K562 (cell line): ENCODE measurements at regions not wholly inside any gene's neighbourhood (a gene's known extent, or its start where the extent isn't known, plus 50 kb on each side); places are given as distances from the start of the nearest gene placed in this dataset.

ENCODE experiments used
- ATAC-seq: fragments of 200-7000 bp; cut with Tn5 transposase; 3 replicates; pipeline ENCODE4 v1.9.1; 2020; ENCODE audit warnings: moderate library complexity
- BruUV-seq: library from RNA; stranded (reverse); fragments of 400-500 nt; replicated peaks from 2 replicates; lab custom pipeline; 2021; lab: Mats Ljungman, UMichigan
- CTCF ChIA-PET: fragments of 300-600 bp; formaldehyde crosslinking; extraction: SDS; loops from one replicate; lab custom pipeline; 2021; ENCODE audit warnings: low intra/inter-chr PET ratio; lab: Yijun Ruan, JAX
- POLR2A ChIA-PET: fragments of 300-600, 350-650 bp; sonication (Branson Sonifier 250); formaldehyde crosslinking; extraction: SDS; loops from one replicate; lab custom pipeline; 2021; ENCODE audit warnings: antibody characterized with exemption, inconsistent platforms; lab: Yijun Ruan, JAX
- DNase-seq, 4 experiments: peaks; one replicate each; pipeline versions ENCODE4 v3.0.0 to v3.0.0-alpha.2; 2011 to 2018; ENCODE audit warnings: low spot score in 3 of 4, mixed read lengths in 3 of 4; ENCODE audit errors: extremely low read depth in 1 of 4
- FAIRE-seq: peaks from 2 replicates; lab custom pipeline; 2011; peaks lifted over from hg19 to GRCh38; lab: Jason Lieb, UNC
- H2AFZ ChIP-seq: 2 replicates; pipeline ENCODE4 v1.6.0; 2011; ENCODE audit warnings: low read depth, low read length, control low read depth, inconsistent platforms
- H3K27ac ChIP-seq: fragments of 200-600 bp; 3 replicates; pipeline ENCODE4 v1.8.0; 2011; ENCODE audit warnings: low read depth, mild to moderate bottlenecking, control low read depth, inconsistent platforms, low read length, moderate library complexity, mixed read lengths; ENCODE audit errors: extremely low read depth
- H3K27me3 ChIP-seq, 2 experiments: fragments of 300-600 bp in 1 of 2; 2 replicates in 1 of 2; 3 replicates in 1 of 2; pipeline versions ENCODE4 v1.6.0 to v1.8.0; 2011; ENCODE audit warnings: inconsistent platforms in 2 of 2, low read length in 2 of 2, mild to moderate bottlenecking in 1 of 2, mixed read lengths in 1 of 2, moderate library complexity in 1 of 2; ENCODE audit not compliant: control insufficient read depth in 2 of 2, insufficient read depth in 2 of 2
- H3K36me3 ChIP-seq: fragments of 300-600 bp; 3 replicates; pipeline ENCODE4 v1.8.0; 2011; ENCODE audit warnings: mild to moderate bottlenecking, low read length, inconsistent platforms; ENCODE audit not compliant: control insufficient read depth, insufficient read depth
- H3K4me1 ChIP-seq, 2 experiments: fragments of 200-600 bp in 1 of 2; replicated peaks in 1 of 2; 2 replicates in 1 of 2; 3 replicates in 1 of 2; pipeline versions ENCODE4 v1.5.1 to v1.8.0; 2011; ENCODE audit warnings: inconsistent platforms in 2 of 2, low read length in 2 of 2, mild to moderate bottlenecking in 1 of 2, mixed read lengths in 1 of 2, moderate library complexity in 1 of 2; ENCODE audit not compliant: control insufficient read depth in 2 of 2, insufficient read depth in 2 of 2
- H3K4me2 ChIP-seq: 2 replicates; pipeline ENCODE4 v1.6.1; 2011; ENCODE audit warnings: low read length, control low read depth, inconsistent platforms, mixed read lengths; ENCODE audit not compliant: insufficient read depth
- H3K4me3 ChIP-seq: fragments of 200-600 bp; sonication (generic), shearing (Covaris generic); 2 replicates; pipeline ENCODE4 v1.5.1; 2016; ENCODE audit warnings: control low read depth, inconsistent platforms
- H3K79me2 ChIP-seq: fragments of 200-600 bp; 3 replicates; pipeline ENCODE4 v1.8.0; 2011; ENCODE audit warnings: low read length, inconsistent platforms; ENCODE audit not compliant: control insufficient read depth, insufficient read depth
- H3K9ac ChIP-seq, 2 experiments: 2 replicates each; pipeline versions ENCODE4 v1.6.0 to v1.6.1; 2011; ENCODE audit warnings: low read depth in 2 of 2, low read length in 2 of 2, control low read depth in 1 of 2, inconsistent platforms in 1 of 2, mild to moderate bottlenecking in 1 of 2, mixed read lengths in 1 of 2; ENCODE audit not compliant: insufficient read depth in 1 of 2
- H3K9me1 ChIP-seq: one replicate; pipeline ENCODE4 v1.6.0; 2011; ENCODE audit warnings: inconsistent platforms, mild to moderate bottlenecking, low read length, moderate library complexity; ENCODE audit not compliant: control insufficient read depth, insufficient read depth
- H3K9me3 ChIP-seq: replicated peaks from 2 replicates; pipeline ENCODE4 v1.5.1; 2011; ENCODE audit warnings: low read depth, low read length, inconsistent platforms; ENCODE audit not compliant: control insufficient read depth, insufficient read depth
- H4K20me1 ChIP-seq: replicated peaks from 2 replicates; pipeline ENCODE4 v1.6.1; 2011; ENCODE audit warnings: low read length, inconsistent platforms, mixed read lengths; ENCODE audit not compliant: control insufficient read depth, insufficient read depth
- PML ChIP-seq: IDR thresholded peaks from 2 replicates; pipeline ENCODE4 v1.6.1; 2012; ENCODE audit warnings: low read length, inconsistent platforms
- ZEB2 ChIP-seq: fragments of 450-650 bp; IDR thresholded peaks from 2 replicates; pipeline ENCODE4 v1.6.1; 2016
- ZNF224 ChIP-seq: sonication (generic); formaldehyde crosslinking; IDR thresholded peaks from 2 replicates; pipeline ENCODE4 v1.8.0; 2022; ENCODE audit warnings: mild to moderate bottlenecking, missing genetic modification reagents
- ZNF431 ChIP-seq: sonication (generic); formaldehyde crosslinking; IDR thresholded peaks from 2 replicates; pipeline ENCODE4 v1.8.0; 2022; ENCODE audit warnings: mild to moderate bottlenecking, missing genetic modification reagents
- WGBS: fragments of 100-300 bp; shearing (Covaris generic); methylation state at CpG from one replicate; pipeline ENCODE4 v1.1.6; 2016; ENCODE audit warnings: low coverage, mixed read lengths; ENCODE audit not compliant: insufficient coverage; ENCODE audit errors: missing lambda C conversion rate; 5-methylcytosine and 5-hydroxymethylcytosine counted together
- in situ Hi-C: fragments of 300-500 bp; cut with MboI; formaldehyde crosslinking; loops from 4 replicates; pipeline ENCODE4 v1.15.0; 2018; ENCODE audit warnings: inconsistent platforms, mixed read lengths
- intact Hi-C: fragments of 100-400 bp; cut with micrococcal nuclease; formaldehyde crosslinking; loops from 2 replicates; pipeline ENCODE4 v1.14.2; 2022
- TF ChIP-seq, protein P1 (sequence below): sonication (generic); formaldehyde crosslinking; IDR thresholded peaks from 2 replicates; pipeline ENCODE4 v1.8.0; 2023; ENCODE audit warnings: mild to moderate bottlenecking, missing genetic modification reagents

GRCh38 chr11:109956124-109956793 is 136.9 kb upstream of the ZC3H12C start (continued):
- TF ChIP-seq, protein P1, sequence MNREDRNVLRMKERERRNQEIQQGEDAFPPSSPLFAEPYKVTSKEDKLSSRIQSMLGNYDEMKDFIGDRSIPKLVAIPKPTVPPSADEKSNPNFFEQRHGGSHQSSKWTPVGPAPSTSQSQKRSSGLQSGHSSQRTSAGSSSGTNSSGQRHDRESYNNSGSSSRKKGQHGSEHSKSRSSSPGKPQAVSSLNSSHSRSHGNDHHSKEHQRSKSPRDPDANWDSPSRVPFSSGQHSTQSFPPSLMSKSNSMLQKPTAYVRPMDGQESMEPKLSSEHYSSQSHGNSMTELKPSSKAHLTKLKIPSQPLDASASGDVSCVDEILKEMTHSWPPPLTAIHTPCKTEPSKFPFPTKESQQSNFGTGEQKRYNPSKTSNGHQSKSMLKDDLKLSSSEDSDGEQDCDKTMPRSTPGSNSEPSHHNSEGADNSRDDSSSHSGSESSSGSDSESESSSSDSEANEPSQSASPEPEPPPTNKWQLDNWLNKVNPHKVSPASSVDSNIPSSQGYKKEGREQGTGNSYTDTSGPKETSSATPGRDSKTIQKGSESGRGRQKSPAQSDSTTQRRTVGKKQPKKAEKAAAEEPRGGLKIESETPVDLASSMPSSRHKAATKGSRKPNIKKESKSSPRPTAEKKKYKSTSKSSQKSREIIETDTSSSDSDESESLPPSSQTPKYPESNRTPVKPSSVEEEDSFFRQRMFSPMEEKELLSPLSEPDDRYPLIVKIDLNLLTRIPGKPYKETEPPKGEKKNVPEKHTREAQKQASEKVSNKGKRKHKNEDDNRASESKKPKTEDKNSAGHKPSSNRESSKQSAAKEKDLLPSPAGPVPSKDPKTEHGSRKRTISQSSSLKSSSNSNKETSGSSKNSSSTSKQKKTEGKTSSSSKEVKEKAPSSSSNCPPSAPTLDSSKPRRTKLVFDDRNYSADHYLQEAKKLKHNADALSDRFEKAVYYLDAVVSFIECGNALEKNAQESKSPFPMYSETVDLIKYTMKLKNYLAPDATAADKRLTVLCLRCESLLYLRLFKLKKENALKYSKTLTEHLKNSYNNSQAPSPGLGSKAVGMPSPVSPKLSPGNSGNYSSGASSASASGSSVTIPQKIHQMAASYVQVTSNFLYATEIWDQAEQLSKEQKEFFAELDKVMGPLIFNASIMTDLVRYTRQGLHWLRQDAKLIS (CRISPR knock-in tag): no peak
- TF ChIP-seq PML: no peak

- 27% methylated on average over 6 of the region's 6 CpGs for WGBS
- Histone ChIP-seq H3K4me3 (no peak overlapping the region), H3K4me2 (no peak overlapping the region)
- CTCF ChIA-PET: no interaction called here
- intact Hi-C loops: no loop called here
- no peak for ATAC-seq
- TF ChIP-seq ZNF224 (CRISPR knock-in tag): no peak
- no peak for TF ChIP-seq ZEB2
- TF ChIP-seq ZNF431 (CRISPR knock-in tag): no peak
- TF ChIP-seq, all 486 proteins: peak for 0
- no peak overlapping the region for H2AFZ ChIP-seq
- no peaks in the 10 kb centered on the region for H3K9me1 ChIP-seq
- H4K20me1 ChIP-seq: no peaks in the 10 kb centered on the region
- in situ Hi-C loops: loop anchor here (25.0 kb wide), 1 partner anchor 405 kb away; no protein-coding TSS in a partner anchor
- H3K4me1 ChIP-seq: no peaks in the 10 kb centered on the region
- H3K27ac ChIP-seq: no peak overlapping the region
- POLR2A ChIA-PET: no interaction called here
- DNase-seq: no peak
- H3K9me3 ChIP-seq: no peaks in the 10 kb centered on the region
- FAIRE-seq: no peak
- H3K9ac ChIP-seq: no peak overlapping the region
- no TSS peak for BruUV-seq
- no peaks in the 10 kb centered on the region for H3K27me3 ChIP-seq
- no peaks in the 10 kb centered on the region for H3K36me3 ChIP-seq
- no peaks in the 10 kb centered on the region for H3K79me2 ChIP-seq
Observed at GRCh38 chr11:109957000-109957399, 136.2 kb upstream of the ZC3H12C start.
